Occipital lobe (tissue), 1 donor: ENCODE measurements at regions not wholly inside any gene's neighbourhood (a gene's known extent, or its start where the extent isn't known, plus 50 kb on each side); places are given as distances from the start of the nearest gene placed in this dataset.
"Not testable (repeated sequence)": the region's sequence is repeated elsewhere in the genome, so short reads cannot be mapped to it uniquely, and the experiment has no call there.

ENCODE experiments used
- DNase-seq: peaks from one replicate; lab custom pipeline; 2025; lab: John Stamatoyannopoulos, UW

GRCh38 chr12:74685385-74685784 is 147.8 kb downstream of the ATXN7L3B start:
- DNase-seq, result no peak

GRCh38 chr12:74689071-74689655 is 151.5 kb downstream of the ATXN7L3B start:
- no peak for DNase-seq

- DNase-seq, result no peak
Observed at GRCh38 chr12:74689929-74690328, 152.3 kb downstream of the ATXN7L3B start.

GRCh38 chr12:74719447-74719846 is 181.8 kb downstream of the ATXN7L3B start:
- DNase-seq, result no peak

GRCh38 chr12:74722709-74723108 is 185.1 kb downstream of the ATXN7L3B start:
- no peak for DNase-seq

GRCh38 chr12:74725154-74725553 is 187.5 kb downstream of the ATXN7L3B start:
- DNase-seq, result no peak

- DNase-seq, result no peak
Observed at GRCh38 chr12:74728006-74728405, 190.4 kb downstream of the ATXN7L3B start.

GRCh38 chr12:74732164-74732784 is 194.6 kb downstream of the ATXN7L3B start:
- DNase-seq, result no peak

- no peak for DNase-seq
Observed at GRCh38 chr12:74732826-74733225, 195.2 kb downstream of the ATXN7L3B start.

GRCh38 chr12:74741112-74741511 is 203.5 kb downstream of the ATXN7L3B start:
- no peak for DNase-seq

- no peak for DNase-seq
Observed at GRCh38 chr12:74747305-74747704, 209.7 kb downstream of the ATXN7L3B start.

- no peak for DNase-seq
Observed at GRCh38 chr12:74751441-74751840, 213.8 kb downstream of the ATXN7L3B start.

GRCh38 chr12:74752215-74752614 is 214.6 kb downstream of the ATXN7L3B start:
- no peak for DNase-seq

- no peak for DNase-seq
Observed at GRCh38 chr12:74770552-74770951, 232.9 kb downstream of the ATXN7L3B start.

- no peak for DNase-seq
Observed at GRCh38 chr12:74775276-74775675, 237.6 kb downstream of the ATXN7L3B start.

- no peak for DNase-seq
Observed at GRCh38 chr12:74776378-74776777, 238.7 kb downstream of the ATXN7L3B start.

- DNase-seq, result no peak
Observed at GRCh38 chr12:74780182-74780849, 242.7 kb downstream of the ATXN7L3B start.

- not testable (repeated sequence) for DNase-seq
Observed at GRCh38 chr12:74780850-74781241, 243.2 kb downstream of the ATXN7L3B start.

GRCh38 chr12:74781991-74782485 is 244.4 kb downstream of the ATXN7L3B start:
- DNase-seq, result no peak

- DNase-seq, result no peak
Observed at GRCh38 chr12:74790931-74791330, 253.3 kb downstream of the ATXN7L3B start.

GRCh38 chr12:74791365-74791764 is 253.7 kb downstream of the ATXN7L3B start:
- no peak for DNase-seq

GRCh38 chr12:74794522-74794921 is 256.9 kb downstream of the ATXN7L3B start:
- no peak for DNase-seq

GRCh38 chr12:74801625-74802024 is 264.0 kb downstream of the ATXN7L3B start:
- DNase-seq, result no peak
